Hepatocyte (in vitro differentiated cells): ENCODE measurements at regions not wholly inside any gene's neighbourhood (a gene's known extent, or its start where the extent isn't known, plus 50 kb on each side); places are given as distances from the start of the nearest gene placed in this dataset.

ENCODE experiments used
- CTCF ChIP-seq: fragments of 200-600 bp; sonication (generic); IDR thresholded peaks from 2 replicates; pipeline ENCODE4 v1.5.1; 2016; ENCODE audit warnings: antibody characterized with exemption, mild to moderate bottlenecking; ENCODE audit not compliant: poor library complexity
- EZH2 ChIP-seq: fragments of 200-600 bp; sonication (generic); IDR thresholded peaks from 2 replicates; pipeline ENCODE4 v1.6.1; 2016; ENCODE audit warnings: antibody characterized with exemption, mild to moderate bottlenecking, borderline replicate concordance
- EZH2phosphoT487 ChIP-seq: fragments of 200-600 bp; sonication (generic); IDR thresholded peaks from one replicate; pipeline ENCODE4 v1.6.1; 2018; ENCODE audit warnings: antibody characterized with exemption, mild to moderate bottlenecking, low read depth, moderate library complexity; ENCODE audit not compliant: unreplicated experiment, severe bottlenecking

- TF ChIP-seq CTCF (no peak), EZH2 (no peak), EZH2phosphoT487 (no peak)
Observed at GRCh38 chr2:15682354-15682753, 90.7 kb downstream of the DDX1 start.
